MCF 10A (cell line): ENCODE measurements at regions not wholly inside any gene's neighbourhood (a gene's known extent, or its start where the extent isn't known, plus 50 kb on each side); places are given as distances from the start of the nearest gene placed in this dataset.
"Not testable (repeated sequence)": the region's sequence is repeated elsewhere in the genome, so short reads cannot be mapped to it uniquely, and the experiment has no call there.

Source experiments
- BruUV-seq: library from RNA; stranded (reverse); fragments of 400-500 nt; replicated peaks from 2 replicates; lab custom pipeline; 2021; lab: Mats Ljungman, UMichigan
- CTCF ChIA-PET: fragments of 300-600 bp; sonication (Branson Sonifier 250); formaldehyde crosslinking; extraction: SDS; loops from one replicate; lab custom pipeline; 2021; ENCODE audit warnings: antibody characterized with exemption, inconsistent platforms; lab: Yijun Ruan, JAX
- POLR2A ChIA-PET: fragments of 300-600, 350-650 bp; sonication (Branson Sonifier 250); formaldehyde crosslinking; extraction: SDS; loops from one replicate; lab custom pipeline; 2020; ENCODE audit warnings: antibody characterized with exemption, inconsistent platforms; lab: Yijun Ruan, JAX
- DNase-seq: peaks from one replicate; pipeline ENCODE4 v3.0.0-alpha.2; 2018; ENCODE audit not compliant: unreplicated experiment
- H3K27ac Mint-ChIP-seq: one replicate; pipeline ENCODE4 v1.8.0; 2022; ENCODE audit warnings: mild to moderate bottlenecking, low read depth, mixed read lengths; ENCODE audit not compliant: unreplicated experiment
- H3K27me3 Mint-ChIP-seq: one replicate; pipeline ENCODE4 v1.8.0; 2022; ENCODE audit warnings: mixed read lengths; ENCODE audit not compliant: insufficient read depth, unreplicated experiment
- H3K36me3 Mint-ChIP-seq: one replicate; pipeline ENCODE4 v1.8.0; 2022; ENCODE audit warnings: mild to moderate bottlenecking, moderate library complexity, mixed read lengths; ENCODE audit not compliant: insufficient read depth, unreplicated experiment
- H3K4me1 Mint-ChIP-seq: one replicate; pipeline ENCODE4 v1.8.0; 2022; ENCODE audit warnings: mixed read lengths; ENCODE audit not compliant: insufficient read depth, unreplicated experiment
- H3K4me3 Mint-ChIP-seq: one replicate; pipeline ENCODE4 v1.8.0; 2022; ENCODE audit warnings: mild to moderate bottlenecking, moderate library complexity, mixed read lengths; ENCODE audit not compliant: unreplicated experiment
- H3K9me3 Mint-ChIP-seq: one replicate; pipeline ENCODE4 v1.8.0; 2022; ENCODE audit warnings: mixed read lengths; ENCODE audit not compliant: unreplicated experiment
- CTCF ChIP-seq: fragments of 200-600 bp; IDR thresholded peaks from one replicate; pipeline ENCODE4 v1.8.0; 2022; ENCODE audit warnings: antibody characterized with exemption, mild to moderate bottlenecking; ENCODE audit not compliant: unreplicated experiment
- intact Hi-C: fragments of 100-400 bp; cut with micrococcal nuclease; formaldehyde crosslinking; loops from 2 replicates; pipeline ENCODE4 v1.14.1; 2022

DNA sequence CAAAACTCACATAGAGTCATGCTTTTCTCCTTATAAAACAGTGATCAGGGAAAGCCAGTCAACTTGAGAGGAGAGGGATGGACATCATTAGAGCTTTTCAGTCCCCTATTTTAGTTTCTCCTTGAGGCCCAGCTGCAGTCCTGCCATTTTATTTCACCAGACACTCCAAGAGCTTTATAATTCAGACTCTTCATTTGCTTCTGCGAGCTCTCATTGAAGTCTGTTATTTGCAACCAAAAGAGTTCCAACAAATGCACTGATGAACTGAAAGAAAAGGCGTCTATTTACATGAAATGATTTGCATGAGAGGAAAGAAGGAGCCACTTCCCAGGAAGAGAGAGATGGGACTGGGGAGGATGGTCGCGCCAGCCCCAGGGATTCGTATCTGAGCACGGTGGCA lies 86.8 kb downstream of the NDUFA12 start:
- POLR2A ChIA-PET = no interaction called here
- CTCF ChIA-PET = interaction anchor here (0.7 kb wide), 1 partner anchor 72 kb away, joined by 3 read pairs; no protein-coding TSS in a partner anchor
- Mint-ChIP-seq H3K36me3 (no peaks in the 10 kb centered on the region), H3K9me3 (no peaks in the 10 kb centered on the region), H3K4me1 (no peaks in the 10 kb centered on the region), H3K27ac (no peak overlapping the region), H3K4me3 (no peak overlapping the region), H3K27me3 (no peaks in the 10 kb centered on the region)
- intact Hi-C loops = no loop called here
- TF ChIP-seq CTCF = no peak
- no TSS peak for BruUV-seq
- no peak for DNase-seq

DNA sequence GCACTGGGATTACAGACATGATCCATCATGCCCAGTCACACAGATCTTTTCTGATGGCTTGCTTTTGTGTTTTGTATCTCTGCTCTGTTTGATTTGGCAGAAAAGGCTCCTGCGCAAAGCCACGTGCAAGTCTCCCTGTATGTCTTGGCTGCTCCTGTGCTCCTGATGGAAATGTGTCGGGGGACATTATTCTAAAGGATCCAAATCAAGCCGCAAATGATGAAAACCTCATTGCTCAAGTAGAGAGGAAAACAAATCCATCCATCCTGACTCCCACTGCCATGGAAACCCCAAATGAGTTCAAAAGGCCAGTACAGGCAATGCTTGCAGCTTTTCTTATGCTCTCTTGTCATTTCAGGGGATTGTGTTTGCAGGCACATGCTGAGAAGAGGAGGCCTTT lies 93.8 kb downstream of the NDUFA12 start:
- ChIA-PET POLR2A (no interaction called here), CTCF (interaction anchor here (1.1 kb wide), 1 partner anchor 197 kb away, joined by 3 read pairs; no protein-coding TSS in a partner anchor)
- intact Hi-C loops = no loop called here

DNA sequence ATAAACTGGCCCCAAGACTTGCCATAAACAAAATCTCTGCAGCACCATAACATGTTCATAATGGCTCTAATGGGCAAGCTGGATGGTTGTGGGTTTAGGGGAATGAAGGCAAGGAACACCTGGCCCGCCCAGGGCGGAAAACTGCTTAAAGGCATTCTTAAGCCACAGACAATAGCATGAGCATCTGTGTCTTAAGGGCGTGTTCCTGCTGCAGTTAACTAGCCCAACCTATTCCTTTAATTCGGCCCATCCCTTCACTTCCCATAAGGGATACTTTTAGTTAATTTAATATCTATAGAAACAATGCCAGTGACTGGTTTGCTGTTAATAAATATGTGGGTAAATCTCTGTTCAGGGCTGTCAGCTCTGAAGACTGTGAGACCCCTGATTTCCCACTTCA lies 97.7 kb downstream of the NDUFA12 start:
- not testable (repeated sequence) for H3K27ac Mint-ChIP-seq

More for the DNA sequence above, 93.8 kb downstream of the NDUFA12 start:
- H3K4me3 Mint-ChIP-seq = no peak overlapping the region
- no peak for TF ChIP-seq CTCF
- no peak overlapping the region for H3K27ac Mint-ChIP-seq
- H3K9me3 Mint-ChIP-seq = peaks cover 7% of the 10 kb centered on the region
- no peak for DNase-seq
- H3K4me1 Mint-ChIP-seq = no peaks in the 10 kb centered on the region
- H3K36me3 Mint-ChIP-seq = no peaks in the 10 kb centered on the region
- peaks cover 10% of the 10 kb centered on the region for H3K27me3 Mint-ChIP-seq
- no TSS peak for BruUV-seq

GRCh38 chr12:94900496-94900895 lies 103.0 kb downstream of the NDUFA12 start:
- no peaks in the 10 kb centered on the region for H3K36me3 Mint-ChIP-seq
- peaks cover 5% of the 10 kb centered on the region for H3K4me1 Mint-ChIP-seq
- ChIA-PET CTCF (no interaction called here), POLR2A (no interaction called here)
- no peak overlapping the region for H3K4me3 Mint-ChIP-seq
- H3K27ac Mint-ChIP-seq = no peak overlapping the region
- intact Hi-C loops = no loop called here
- no TSS peak for BruUV-seq
- no peaks in the 10 kb centered on the region for H3K9me3 Mint-ChIP-seq
- TF ChIP-seq CTCF = no peak
- no peaks in the 10 kb centered on the region for H3K27me3 Mint-ChIP-seq
- no peak for DNase-seq

More for the DNA sequence above, 97.7 kb downstream of the NDUFA12 start:
- H3K36me3 Mint-ChIP-seq, H3K4me3 Mint-ChIP-seq, POLR2A ChIA-PET, CTCF ChIA-PET, BruUV-seq, H3K9me3 Mint-ChIP-seq, intact Hi-C loops, DNase-seq, H3K4me1 Mint-ChIP-seq: not testable (repeated sequence)
- H3K27me3 Mint-ChIP-seq = peaks cover 10% of the 10 kb centered on the region

DNA sequence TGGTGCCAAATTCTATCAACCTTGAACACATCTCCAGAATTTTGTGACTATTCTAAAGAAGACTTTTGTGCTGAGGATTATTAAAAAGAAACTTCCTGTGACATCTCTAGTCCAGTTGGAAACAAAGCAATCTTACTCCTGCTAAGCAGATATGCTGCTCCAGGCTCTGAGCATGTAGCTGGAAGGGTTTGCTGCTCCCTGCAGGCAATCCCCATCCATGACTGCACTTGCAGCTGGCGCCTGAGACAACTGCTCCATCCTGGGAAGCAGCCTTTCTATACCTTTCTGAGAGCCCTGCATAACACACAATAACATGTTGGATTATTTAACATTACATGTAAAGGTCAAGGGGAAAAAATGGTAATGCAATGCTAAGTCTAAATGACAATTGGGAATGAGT lies 105.1 kb downstream of the NDUFA12 start:
- intact Hi-C loops = no loop called here
- H3K36me3 Mint-ChIP-seq = no peaks in the 10 kb centered on the region
- H3K27ac Mint-ChIP-seq = no peak overlapping the region
- no peak for TF ChIP-seq CTCF
- peak; percentile 11 for DNase-seq
- H3K27me3 Mint-ChIP-seq = peaks cover 7% of the 10 kb centered on the region
- H3K4me1 Mint-ChIP-seq = peaks cover 5% of the 10 kb centered on the region
- ChIA-PET POLR2A (no interaction called here), CTCF (no interaction called here)
- BruUV-seq = no TSS peak
- no peak overlapping the region for H3K4me3 Mint-ChIP-seq
- no peaks in the 10 kb centered on the region for H3K9me3 Mint-ChIP-seq
